Hepatocyte (in vitro differentiated cells): ENCODE measurements at regions not wholly inside any gene's neighbourhood (a gene's known extent, or its start where the extent isn't known, plus 50 kb on each side); places are given as distances from the start of the nearest gene placed in this dataset.

ENCODE experiments used
- DNase-seq: peaks from one replicate; pipeline ENCODE4 v3.0.0-alpha.2; 2016; ENCODE audit warnings: low spot score
- H2AFZ ChIP-seq: fragments of 200-600 bp; sonication (generic); 2 replicates; pipeline ENCODE4 v1.6.0; 2016; ENCODE audit warnings: antibody characterized with exemption, mild to moderate bottlenecking
- H3K27ac ChIP-seq: fragments of 200-600 bp; sonication (generic); 2 replicates; pipeline ENCODE4 v1.5.1; 2016; ENCODE audit warnings: mild to moderate bottlenecking
- H3K27me3 ChIP-seq: fragments of 200-600 bp; sonication (generic); 2 replicates; pipeline ENCODE4 v1.6.1; 2016
- H3K36me3 ChIP-seq: fragments of 200-600 bp; sonication (generic); replicated peaks from 2 replicates; pipeline ENCODE4 v1.5.1; 2016; ENCODE audit warnings: low read depth; ENCODE audit not compliant: insufficient read depth
- H3K4me1 ChIP-seq: fragments of 200-600 bp; sonication (generic); 2 replicates; pipeline ENCODE4 v1.5.1; 2016; ENCODE audit warnings: mild to moderate bottlenecking, moderate library complexity; ENCODE audit not compliant: insufficient read depth
- H3K4me2 ChIP-seq: fragments of 200-600 bp; sonication (generic); 2 replicates; pipeline ENCODE4 v1.6.0; 2016
- H3K4me3 ChIP-seq: fragments of 200-600 bp; sonication (generic); 2 replicates; pipeline ENCODE4 v1.5.1; 2016; ENCODE audit warnings: mild to moderate bottlenecking
- H3K79me2 ChIP-seq: fragments of 200-600 bp; sonication (generic); 2 replicates; pipeline ENCODE4 v1.6.0; 2017; ENCODE audit warnings: mild to moderate bottlenecking
- H3K9me2 ChIP-seq: fragments of 200-600 bp; sonication (generic); replicated peaks from 2 replicates; pipeline ENCODE4 v1.6.0; 2017; ENCODE audit warnings: mild to moderate bottlenecking; ENCODE audit not compliant: insufficient read depth
- H3K9me3 ChIP-seq: fragments of 200-600 bp; sonication (generic); 2 replicates; pipeline ENCODE4 v1.5.1; 2016; ENCODE audit warnings: low read depth, mild to moderate bottlenecking
- H4K20me1 ChIP-seq: fragments of 200-600 bp; sonication (generic); 2 replicates; pipeline ENCODE4 v1.6.0; 2016; ENCODE audit warnings: mild to moderate bottlenecking; ENCODE audit not compliant: insufficient read depth, poor library complexity, severe bottlenecking
- EZH2 ChIP-seq: fragments of 200-600 bp; sonication (generic); IDR thresholded peaks from 2 replicates; pipeline ENCODE4 v1.6.1; 2016; ENCODE audit warnings: antibody characterized with exemption, mild to moderate bottlenecking, borderline replicate concordance
- EZH2phosphoT487 ChIP-seq: fragments of 200-600 bp; sonication (generic); IDR thresholded peaks from one replicate; pipeline ENCODE4 v1.6.1; 2018; ENCODE audit warnings: antibody characterized with exemption, mild to moderate bottlenecking, low read depth, moderate library complexity; ENCODE audit not compliant: unreplicated experiment, severe bottlenecking
- WGBS: methylation state at CpG from one replicate; pipeline ENCODE4 v1.1.6; 2016; ENCODE audit warnings: low lambda C conversion rate; ENCODE audit errors: missing lambda C conversion rate; 5-methylcytosine and 5-hydroxymethylcytosine counted together
- TF ChIP-seq, protein P1 (sequence below): fragments of 200-600 bp; sonication (generic); IDR thresholded peaks from 2 replicates; pipeline ENCODE4 v1.5.1; 2016; ENCODE audit warnings: antibody characterized with exemption, mild to moderate bottlenecking; ENCODE audit not compliant: poor library complexity

- Histone ChIP-seq H3K36me3 (no peaks in the 10 kb centered on the region), H4K20me1 (no peaks in the 10 kb centered on the region), H3K27me3 (no peaks in the 10 kb centered on the region), H3K79me2 (no peaks in the 10 kb centered on the region), H3K9me3 (peaks cover 3% of the 10 kb centered on the region), H3K9me2 (no peaks in the 10 kb centered on the region), H3K4me1 (no peaks in the 10 kb centered on the region), H2AFZ (no peak overlapping the region), H3K4me3 (no peak overlapping the region), H3K27ac (no peak overlapping the region), H3K4me2 (no peak overlapping the region)
- no peak for DNase-seq
- TF ChIP-seq EZH2phosphoT487 (no peak), EZH2 (no peak)
- TF ChIP-seq, protein P1, sequence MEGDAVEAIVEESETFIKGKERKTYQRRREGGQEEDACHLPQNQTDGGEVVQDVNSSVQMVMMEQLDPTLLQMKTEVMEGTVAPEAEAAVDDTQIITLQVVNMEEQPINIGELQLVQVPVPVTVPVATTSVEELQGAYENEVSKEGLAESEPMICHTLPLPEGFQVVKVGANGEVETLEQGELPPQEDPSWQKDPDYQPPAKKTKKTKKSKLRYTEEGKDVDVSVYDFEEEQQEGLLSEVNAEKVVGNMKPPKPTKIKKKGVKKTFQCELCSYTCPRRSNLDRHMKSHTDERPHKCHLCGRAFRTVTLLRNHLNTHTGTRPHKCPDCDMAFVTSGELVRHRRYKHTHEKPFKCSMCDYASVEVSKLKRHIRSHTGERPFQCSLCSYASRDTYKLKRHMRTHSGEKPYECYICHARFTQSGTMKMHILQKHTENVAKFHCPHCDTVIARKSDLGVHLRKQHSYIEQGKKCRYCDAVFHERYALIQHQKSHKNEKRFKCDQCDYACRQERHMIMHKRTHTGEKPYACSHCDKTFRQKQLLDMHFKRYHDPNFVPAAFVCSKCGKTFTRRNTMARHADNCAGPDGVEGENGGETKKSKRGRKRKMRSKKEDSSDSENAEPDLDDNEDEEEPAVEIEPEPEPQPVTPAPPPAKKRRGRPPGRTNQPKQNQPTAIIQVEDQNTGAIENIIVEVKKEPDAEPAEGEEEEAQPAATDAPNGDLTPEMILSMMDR = no peak
Observed at GRCh38 chr9:129518074-129518473, 102.8 kb downstream of the C9orf50 start.

DNA sequence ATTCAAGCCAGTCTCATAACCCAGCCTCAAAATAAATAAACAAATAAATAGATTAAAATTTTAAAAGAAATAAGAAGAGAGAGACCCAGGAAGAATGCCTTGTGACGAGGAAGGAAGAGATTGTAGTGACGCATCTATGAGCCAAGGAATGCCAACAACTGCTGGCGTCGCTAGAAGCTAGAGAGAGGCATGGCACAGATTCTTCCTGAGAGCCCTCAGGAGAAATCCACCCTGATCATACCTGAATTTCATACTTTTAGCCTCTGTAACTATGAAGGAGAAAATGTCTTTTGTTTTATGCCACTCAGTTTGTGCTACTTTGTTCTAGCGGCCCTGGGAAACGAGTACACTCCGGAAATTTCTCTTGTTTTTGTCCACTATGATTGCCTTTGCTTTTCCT lies 103.9 kb downstream of the C9orf50 start:
- no peak overlapping the region for H3K4me3 ChIP-seq
- H3K9me3 ChIP-seq = peaks cover 3% of the 10 kb centered on the region
- H3K27me3 ChIP-seq = no peaks in the 10 kb centered on the region
- no peaks in the 10 kb centered on the region for H3K4me1 ChIP-seq
- no peaks in the 10 kb centered on the region for H3K9me2 ChIP-seq
- H4K20me1 ChIP-seq = no peaks in the 10 kb centered on the region
- TF ChIP-seq EZH2phosphoT487 (no peak), EZH2 (no peak)
- TF ChIP-seq, protein P1 = no peak
- 98% methylated on average over 7 of the region's 7 CpGs for WGBS
- no peak overlapping the region for H3K27ac ChIP-seq
- H3K36me3 ChIP-seq = no peaks in the 10 kb centered on the region
- no peak for DNase-seq
- H2AFZ ChIP-seq = no peak overlapping the region
- no peaks in the 10 kb centered on the region for H3K79me2 ChIP-seq
- H3K4me2 ChIP-seq = no peak overlapping the region

DNA sequence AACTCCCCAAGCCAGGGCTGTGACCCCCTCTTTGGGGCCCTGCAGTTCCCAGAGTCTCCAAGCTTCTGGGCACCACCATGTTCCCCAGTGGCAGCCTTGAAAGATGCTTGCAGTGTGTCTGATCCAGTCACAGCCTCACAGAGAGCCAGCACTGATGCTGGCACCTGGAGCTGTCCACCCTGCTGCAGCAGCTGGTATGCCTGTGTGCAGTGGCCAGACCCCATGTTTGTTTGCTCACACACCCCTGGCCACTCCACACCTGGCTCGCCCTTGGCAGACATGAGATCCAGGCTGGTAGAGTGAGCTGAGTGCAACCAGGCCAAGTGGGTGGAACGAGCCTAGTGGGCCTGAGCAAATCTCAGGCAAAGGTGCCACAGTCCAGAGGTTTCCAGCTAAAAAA lies 106.0 kb downstream of the C9orf50 start:
- Histone ChIP-seq H3K4me3 (no peak overlapping the region), H3K27ac (no peak overlapping the region), H3K27me3 (no peaks in the 10 kb centered on the region), H2AFZ (no peak overlapping the region), H3K9me3 (peaks cover 3% of the 10 kb centered on the region), H4K20me1 (no peaks in the 10 kb centered on the region), H3K9me2 (no peaks in the 10 kb centered on the region), H3K4me1 (no peaks in the 10 kb centered on the region), H3K4me2 (no peak overlapping the region), H3K36me3 (no peaks in the 10 kb centered on the region), H3K79me2 (no peaks in the 10 kb centered on the region)
- TF ChIP-seq EZH2phosphoT487 (no peak), EZH2 (no peak)
- TF ChIP-seq, protein P1 = no peak
- no peak for DNase-seq
- 88% methylated on average over 2 of the region's 2 CpGs for WGBS

DNA sequence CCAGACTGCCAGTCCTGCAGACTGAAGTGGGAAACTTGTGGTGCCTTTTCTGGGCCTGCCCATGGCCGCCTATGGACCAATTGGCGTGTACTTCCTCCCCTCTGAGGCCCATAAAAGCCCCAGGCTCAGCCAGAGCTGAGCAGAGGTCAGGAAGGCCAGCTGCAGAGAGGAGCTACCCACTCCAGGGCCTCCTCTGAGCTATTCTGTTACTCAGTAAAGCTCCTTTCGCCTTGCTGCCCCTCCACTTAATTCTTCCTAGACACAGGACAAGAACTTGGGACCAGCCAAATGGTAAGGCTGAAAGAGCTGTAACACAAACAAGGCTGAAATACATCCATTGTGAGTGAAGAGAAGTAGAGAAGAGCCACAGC lies 106.4 kb downstream of the C9orf50 start:
- Histone ChIP-seq H3K9me3 (peaks cover 3% of the 10 kb centered on the region), H4K20me1 (no peaks in the 10 kb centered on the region), H2AFZ (no peak overlapping the region), H3K4me1 (no peaks in the 10 kb centered on the region), H3K9me2 (no peaks in the 10 kb centered on the region), H3K36me3 (no peaks in the 10 kb centered on the region), H3K4me2 (no peak overlapping the region), H3K79me2 (no peaks in the 10 kb centered on the region), H3K27me3 (no peaks in the 10 kb centered on the region), H3K27ac (no peak overlapping the region), H3K4me3 (no peak overlapping the region)
- 76% methylated on average over 3 of the region's 3 CpGs for WGBS
- TF ChIP-seq, protein P1 = no peak
- TF ChIP-seq EZH2 (no peak), EZH2phosphoT487 (no peak)
- DNase-seq = no peak
